ENCODE measurements at regions not wholly inside any gene's neighbourhood (a gene's known extent, or its start where the extent isn't known, plus 50 kb on each side); places are given as distances from the start of the nearest gene placed in this dataset.
A peak's percentile ranks its signal among the peaks of the same experiment; 100 is the strongest.

- no peak for DNase-seq
- WGBS, 5 donors = 21 to 58% (median 48%) methylated on average over 2 of the region's 2 CpGs
- Histone ChIP-seq H3K9me3 (no peaks in the 10 kb centered on the region), H3K4me3 (no peak overlapping the region), H3K4me1 (peaks cover 7 to 32% (median 16%) of the 10 kb centered on the region in 4 donors), H3K27ac (peak overlapping the region in 1 of 5 donors; percentile 14), H3K36me3 (no peaks in the 10 kb centered on the region), H3K27me3 (no peaks in the 10 kb centered on the region)
- intact Hi-C loops (cut with DNase I; ENCODE audit: low total_unique reads) = loop anchor here (10.0 kb wide), 1 partner anchor 151 kb away; no protein-coding TSS in a partner anchor
- TF ChIP-seq EP300 (IDR thresholded peaks at IDR 0.05) (no peak), POLR2A (IDR thresholded peaks at IDR 0.05) (no peak), POLR2AphosphoS5 (IDR thresholded peaks at IDR 0.05) (no peak)
- TF ChIP-seq, protein P1, sequence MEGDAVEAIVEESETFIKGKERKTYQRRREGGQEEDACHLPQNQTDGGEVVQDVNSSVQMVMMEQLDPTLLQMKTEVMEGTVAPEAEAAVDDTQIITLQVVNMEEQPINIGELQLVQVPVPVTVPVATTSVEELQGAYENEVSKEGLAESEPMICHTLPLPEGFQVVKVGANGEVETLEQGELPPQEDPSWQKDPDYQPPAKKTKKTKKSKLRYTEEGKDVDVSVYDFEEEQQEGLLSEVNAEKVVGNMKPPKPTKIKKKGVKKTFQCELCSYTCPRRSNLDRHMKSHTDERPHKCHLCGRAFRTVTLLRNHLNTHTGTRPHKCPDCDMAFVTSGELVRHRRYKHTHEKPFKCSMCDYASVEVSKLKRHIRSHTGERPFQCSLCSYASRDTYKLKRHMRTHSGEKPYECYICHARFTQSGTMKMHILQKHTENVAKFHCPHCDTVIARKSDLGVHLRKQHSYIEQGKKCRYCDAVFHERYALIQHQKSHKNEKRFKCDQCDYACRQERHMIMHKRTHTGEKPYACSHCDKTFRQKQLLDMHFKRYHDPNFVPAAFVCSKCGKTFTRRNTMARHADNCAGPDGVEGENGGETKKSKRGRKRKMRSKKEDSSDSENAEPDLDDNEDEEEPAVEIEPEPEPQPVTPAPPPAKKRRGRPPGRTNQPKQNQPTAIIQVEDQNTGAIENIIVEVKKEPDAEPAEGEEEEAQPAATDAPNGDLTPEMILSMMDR (IDR thresholded peaks at IDR 0.05) = no peak
These were observed 123.7 kb downstream of the DAD1 start for GRCh38 chr14:22465201-22465840.

- H3K9me3 ChIP-seq = no peaks in the 10 kb centered on the region
- no peak for TF ChIP-seq EP300 (IDR thresholded peaks at IDR 0.05)
- TF ChIP-seq POLR2A (IDR thresholded peaks at IDR 0.05) = no peak
- TF ChIP-seq POLR2AphosphoS5 (IDR thresholded peaks at IDR 0.05) = no peak
- TF ChIP-seq, protein P1 (IDR thresholded peaks at IDR 0.05) = no peak
- no peak for DNase-seq
- WGBS, 5 donors = 89 to 95% (median 92%) methylated on average over 4 of the region's 4 CpGs
- H3K4me3 ChIP-seq = no peak overlapping the region
- H3K36me3 ChIP-seq = no peaks in the 10 kb centered on the region
- peak overlapping the region in 1 of 5 donors; percentile 14 for H3K27ac ChIP-seq
- H3K4me1 ChIP-seq = peaks cover 7 to 31% (median 14%) of the 10 kb centered on the region in 4 donors
- H3K27me3 ChIP-seq = no peaks in the 10 kb centered on the region
- intact Hi-C loops (cut with DNase I; ENCODE audit: low total_unique reads) = loop anchor here (10.0 kb wide), 1 partner anchor 150 kb away; no protein-coding TSS in a partner anchor
These were observed 124.4 kb downstream of the DAD1 start for GRCh38 chr14:22464422-22465142.

DNA sequence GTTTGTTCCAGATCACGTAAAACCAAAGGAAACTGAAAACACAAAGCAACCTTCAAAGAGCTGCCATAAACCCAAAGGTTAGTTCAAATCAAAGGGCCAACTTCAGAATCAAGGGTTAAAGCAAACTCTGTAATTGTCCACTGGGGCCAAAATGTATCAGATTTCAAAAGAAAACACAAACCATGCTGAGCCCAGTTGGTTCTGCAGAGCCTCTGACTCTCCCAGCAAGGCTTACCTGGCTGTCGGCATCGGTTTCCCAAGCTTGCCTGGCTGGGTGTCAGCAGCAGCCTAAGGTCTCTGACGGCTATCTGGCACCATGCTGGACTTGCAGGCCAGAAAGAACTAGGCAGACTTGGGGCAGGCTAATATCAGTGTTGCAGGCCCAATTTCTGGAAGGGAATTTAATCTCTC is 125.3 kb downstream of the DAD1 start:
- 32 to 72% (median 49%) methylated on average over 4 of the region's 4 CpGs for WGBS, 5 donors
- H3K27me3 ChIP-seq = no peaks in the 10 kb centered on the region

GRCh38 chr14:22462923-22463322 is 126.1 kb downstream of the DAD1 start:
- TF ChIP-seq EP300 (IDR thresholded peaks at IDR 0.05) (no peak), POLR2A (IDR thresholded peaks at IDR 0.05) (no peak), POLR2AphosphoS5 (IDR thresholded peaks at IDR 0.05) (no peak)
- TF ChIP-seq, protein P1 (IDR thresholded peaks at IDR 0.05) = no peak
- 90 to 95% (median 92%) methylated on average over 4 of the region's 4 CpGs for WGBS, 5 donors
- Histone ChIP-seq H3K27me3 (no peaks in the 10 kb centered on the region), H3K9me3 (no peaks in the 10 kb centered on the region), H3K36me3 (no peaks in the 10 kb centered on the region), H3K4me1 (peaks cover 7 to 24% (median 12%) of the 10 kb centered on the region in 4 donors), H3K4me3 (no peak overlapping the region), H3K27ac (no peak overlapping the region)
- no peak for DNase-seq
- intact Hi-C loops (cut with DNase I; ENCODE audit: low total_unique reads) = loop anchor here (10.0 kb wide), 1 partner anchor 148 kb away; no protein-coding TSS in a partner anchor

More for the DNA sequence above, 125.3 kb downstream of the DAD1 start:
- TF ChIP-seq POLR2A (IDR thresholded peaks at IDR 0.05) (no peak), EP300 (IDR thresholded peaks at IDR 0.05) (no peak), POLR2AphosphoS5 (IDR thresholded peaks at IDR 0.05) (no peak)
- TF ChIP-seq, protein P1 (IDR thresholded peaks at IDR 0.05) = no peak
- H3K4me3 ChIP-seq = no peak overlapping the region
- H3K4me1 ChIP-seq = peaks cover 7 to 24% (median 12%) of the 10 kb centered on the region in 4 donors
- no peaks in the 10 kb centered on the region for H3K9me3 ChIP-seq
- no peaks in the 10 kb centered on the region for H3K36me3 ChIP-seq
- DNase-seq = peak in 1 of 2 donors; percentile 76
- no peak overlapping the region for H3K27ac ChIP-seq
- intact Hi-C loops (cut with DNase I; ENCODE audit: low total_unique reads) = loop anchor here (10.0 kb wide), 1 partner anchor 149 kb away; no protein-coding TSS in a partner anchor
